Activated CD4-positive, alpha-beta memory T cell treated with anti-CD3 and anti-CD28 coated beads for 36 hours (primary cell): ENCODE measurements at regions not wholly inside any gene's neighbourhood (a gene's known extent, or its start where the extent isn't known, plus 50 kb on each side); places are given as distances from the start of the nearest gene placed in this dataset.

ENCODE experiments used
- CTCF ChIA-PET: fragments of 350-600 bp; sonication (Branson Sonifier 250); formaldehyde crosslinking; loops from one replicate; lab custom pipeline; 2021; ENCODE audit warnings: antibody characterized with exemption, inconsistent platforms; lab: Charles Lee
- POLR2A ChIA-PET: fragments of 350-600 bp; sonication (Branson Sonifier 250); formaldehyde crosslinking; loops from one replicate; lab custom pipeline; 2021; ENCODE audit warnings: antibody characterized with exemption; lab: Charles Lee
- DNase-seq: peaks from one replicate; pipeline ENCODE4 v3.0.0-alpha.2; 2020
- H3K27ac Mint-ChIP-seq: one replicate; pipeline ENCODE4 v1.8.0; 2021; ENCODE audit warnings: mixed read lengths
- H3K27me3 Mint-ChIP-seq: one replicate; pipeline ENCODE4 v1.8.0; 2021; ENCODE audit warnings: mixed read lengths
- H3K36me3 Mint-ChIP-seq: one replicate; pipeline ENCODE4 v1.8.0; 2021; ENCODE audit warnings: mixed read lengths
- H3K4me1 Mint-ChIP-seq: one replicate; pipeline ENCODE4 v1.8.0; 2021; ENCODE audit warnings: low read depth, mixed read lengths
- H3K4me3 Mint-ChIP-seq: one replicate; pipeline ENCODE4 v1.8.0; 2021; ENCODE audit warnings: mild to moderate bottlenecking, mixed read lengths
- H3K9me3 Mint-ChIP-seq: one replicate; pipeline ENCODE4 v1.8.0; 2021; ENCODE audit warnings: mixed read lengths
- intact Hi-C: fragments of 100-400 bp; cut with micrococcal nuclease; formaldehyde crosslinking; loops from one replicate; pipeline ENCODE4 v1.15.1; 2023

DNA sequence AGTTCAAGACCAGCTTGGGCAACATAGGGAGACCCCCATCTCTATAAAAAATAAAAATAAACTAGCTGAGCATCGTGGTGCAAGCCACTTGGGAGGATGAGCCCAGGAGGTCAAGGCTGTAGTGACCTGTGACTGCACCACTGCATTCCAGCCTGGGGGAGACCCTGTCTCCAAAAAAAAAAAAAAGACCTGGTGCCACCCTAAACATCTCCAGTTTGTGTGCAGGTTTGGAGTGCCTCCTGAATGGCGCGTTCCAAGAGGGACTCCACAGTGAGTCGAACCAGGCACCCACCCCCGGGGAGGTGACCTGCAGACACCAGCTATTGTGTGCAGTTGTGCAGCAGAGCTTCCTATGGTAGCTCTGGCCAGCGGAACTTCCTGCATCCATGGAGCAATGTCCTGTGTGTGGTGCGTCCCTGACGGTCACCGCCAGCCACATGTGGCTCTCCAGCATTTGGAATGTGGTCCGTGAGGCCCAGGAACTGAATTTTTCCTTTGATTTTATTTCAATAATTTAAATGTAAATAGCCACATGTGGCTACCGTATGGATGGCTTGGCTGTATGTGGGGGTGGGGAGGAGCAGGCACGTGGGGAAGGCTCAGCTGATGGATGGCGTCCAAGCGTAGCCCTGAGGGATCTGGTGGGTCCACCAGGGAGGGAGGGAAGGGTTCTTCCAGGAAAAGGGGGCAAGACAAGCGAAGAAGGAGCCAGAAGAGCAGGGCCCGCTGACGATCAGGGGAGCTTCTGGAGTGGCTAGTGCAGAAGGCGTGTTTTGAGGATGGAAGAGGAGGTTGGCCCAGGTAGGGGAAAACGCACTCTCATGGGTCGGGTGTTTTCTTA, 107.1 kb upstream of the GSE1 start:
- no peak for DNase-seq
- Mint-ChIP-seq H3K9me3 (no peaks in the 10 kb centered on the region), H3K36me3 (no peaks in the 10 kb centered on the region), H3K27ac (no peak overlapping the region), H3K27me3 (no peaks in the 10 kb centered on the region), H3K4me3 (no peak overlapping the region), H3K4me1 (no peaks in the 10 kb centered on the region)
- intact Hi-C loops = no loop called here
- ChIA-PET CTCF (interaction anchor here (1.2 kb wide), 1 partner anchor 24 kb away, joined by 5 read pairs; no protein-coding TSS in a partner anchor), POLR2A (no interaction called here)

GRCh38 chr16:85506635-85506911, 106.5 kb upstream of the GSE1 start:
- ChIA-PET CTCF (interaction anchor here (1.2 kb wide), 1 partner anchor 23 kb away, joined by 5 read pairs; no protein-coding TSS in a partner anchor), POLR2A (no interaction called here)
- H3K27ac Mint-ChIP-seq = no peak overlapping the region
- H3K27me3 Mint-ChIP-seq = no peaks in the 10 kb centered on the region
- intact Hi-C loops = no loop called here
- H3K4me3 Mint-ChIP-seq = no peak overlapping the region
- DNase-seq = no peak
- H3K36me3 Mint-ChIP-seq = no peaks in the 10 kb centered on the region
- H3K4me1 Mint-ChIP-seq = no peaks in the 10 kb centered on the region
- H3K9me3 Mint-ChIP-seq = no peaks in the 10 kb centered on the region

DNA sequence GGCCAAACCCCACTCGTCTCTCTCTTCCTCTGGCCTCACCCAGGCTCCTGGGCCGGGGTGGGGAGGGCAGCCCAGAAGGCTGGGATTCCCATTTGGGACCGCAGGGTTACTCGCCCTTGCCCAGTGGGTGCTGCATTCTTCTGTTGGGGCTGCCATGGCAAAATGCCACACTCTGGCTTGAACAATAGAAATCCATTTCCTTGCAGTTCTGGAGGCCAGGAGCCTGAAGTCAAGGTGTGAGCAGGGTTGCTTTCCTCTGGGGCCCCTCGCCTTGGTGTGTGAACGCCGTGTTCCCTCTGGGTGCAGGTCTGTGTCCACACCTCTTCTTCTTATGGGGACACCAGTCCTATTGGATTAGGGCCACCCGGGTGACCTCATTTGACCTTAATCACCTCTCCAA, 105.8 kb upstream of the GSE1 start:
- ChIA-PET POLR2A (no interaction called here), CTCF (no interaction called here)
- H3K27me3 Mint-ChIP-seq = no peaks in the 10 kb centered on the region
- no peaks in the 10 kb centered on the region for H3K4me1 Mint-ChIP-seq
- no peaks in the 10 kb centered on the region for H3K36me3 Mint-ChIP-seq
- no peak for DNase-seq
- intact Hi-C loops = no loop called here
- no peak overlapping the region for H3K27ac Mint-ChIP-seq
- no peaks in the 10 kb centered on the region for H3K9me3 Mint-ChIP-seq
- no peak overlapping the region for H3K4me3 Mint-ChIP-seq

DNA sequence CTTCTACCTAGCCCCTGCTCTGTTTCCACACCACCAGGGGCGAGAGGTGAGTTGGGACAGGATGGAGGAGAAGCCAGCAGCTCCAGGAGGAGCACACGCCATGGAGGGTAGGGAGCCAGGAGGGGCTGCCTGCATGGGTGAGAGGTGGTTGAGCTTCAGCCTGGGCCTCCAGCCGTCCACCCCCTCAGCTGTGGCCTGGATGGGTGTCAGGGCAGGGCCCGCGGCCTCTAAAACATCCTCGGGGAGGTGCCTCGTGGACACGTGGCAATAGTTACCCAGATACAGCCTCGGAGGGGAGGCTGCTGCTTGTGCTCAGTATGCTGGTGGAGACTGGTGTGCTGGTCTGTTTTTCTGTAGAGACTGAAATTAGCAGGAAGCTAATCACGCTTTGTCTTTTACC, 104.7 kb upstream of the GSE1 start:
- CTCF ChIA-PET = no interaction called here
- DNase-seq = no peak
- Mint-ChIP-seq H3K9me3 (no peaks in the 10 kb centered on the region), H3K4me3 (no peak overlapping the region), H3K27me3 (no peaks in the 10 kb centered on the region), H3K4me1 (no peaks in the 10 kb centered on the region), H3K36me3 (no peaks in the 10 kb centered on the region), H3K27ac (no peak overlapping the region)
- POLR2A ChIA-PET = no interaction called here
- intact Hi-C loops = no loop called here

- H3K4me1 Mint-ChIP-seq = no peaks in the 10 kb centered on the region
- H3K27me3 Mint-ChIP-seq = no peaks in the 10 kb centered on the region
- no peak overlapping the region for H3K27ac Mint-ChIP-seq
- H3K4me3 Mint-ChIP-seq = no peak overlapping the region
- H3K9me3 Mint-ChIP-seq = no peaks in the 10 kb centered on the region
- H3K36me3 Mint-ChIP-seq = no peaks in the 10 kb centered on the region
- no peak for DNase-seq
- ChIA-PET CTCF (no interaction called here), POLR2A (no interaction called here)
- intact Hi-C loops = no loop called here
These were observed 104.1 kb upstream of the GSE1 start for GRCh38 chr16:85508993-85509392.

DNA sequence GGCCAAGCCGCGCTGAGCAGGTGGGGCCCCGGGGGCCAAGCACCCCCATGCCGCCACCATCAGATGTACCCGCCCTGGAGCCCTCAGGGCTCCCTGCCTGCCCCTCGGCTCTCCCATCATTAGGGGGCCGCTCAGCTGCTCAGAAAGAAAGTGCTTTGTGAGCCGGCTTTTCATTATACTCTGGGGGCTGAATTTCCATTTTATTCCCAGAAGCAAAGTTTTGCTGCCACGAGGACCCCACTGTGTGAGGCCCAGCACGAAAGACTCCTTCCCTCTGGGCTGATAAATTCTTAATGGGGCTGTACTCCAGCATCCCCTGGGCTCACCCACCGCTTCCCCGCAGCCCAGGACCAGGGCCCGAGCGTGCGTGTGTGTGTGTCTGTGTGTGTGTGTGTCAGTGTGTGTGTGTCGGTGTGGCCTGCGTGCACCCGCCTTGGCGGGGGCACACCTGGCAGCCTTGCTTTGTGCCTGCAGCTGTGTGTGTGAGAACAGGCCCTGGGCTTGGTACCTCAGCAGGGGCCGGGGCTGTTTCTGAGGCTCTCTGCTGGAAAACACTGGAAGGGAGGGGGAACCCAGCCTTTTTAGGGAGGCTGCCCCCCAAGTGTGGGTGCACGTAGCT, 103.0 kb upstream of the GSE1 start:
- Mint-ChIP-seq H3K36me3 (no peaks in the 10 kb centered on the region), H3K4me3 (no peak overlapping the region), H3K27ac (no peak overlapping the region), H3K4me1 (no peaks in the 10 kb centered on the region), H3K9me3 (no peaks in the 10 kb centered on the region), H3K27me3 (no peaks in the 10 kb centered on the region)
- DNase-seq = no peak
- ChIA-PET CTCF (interaction anchor here (1.5 kb wide), 1 partner anchor 106 kb away, joined by 5 read pairs; no protein-coding TSS in a partner anchor), POLR2A (no interaction called here)
- intact Hi-C loops = no loop called here

DNA sequence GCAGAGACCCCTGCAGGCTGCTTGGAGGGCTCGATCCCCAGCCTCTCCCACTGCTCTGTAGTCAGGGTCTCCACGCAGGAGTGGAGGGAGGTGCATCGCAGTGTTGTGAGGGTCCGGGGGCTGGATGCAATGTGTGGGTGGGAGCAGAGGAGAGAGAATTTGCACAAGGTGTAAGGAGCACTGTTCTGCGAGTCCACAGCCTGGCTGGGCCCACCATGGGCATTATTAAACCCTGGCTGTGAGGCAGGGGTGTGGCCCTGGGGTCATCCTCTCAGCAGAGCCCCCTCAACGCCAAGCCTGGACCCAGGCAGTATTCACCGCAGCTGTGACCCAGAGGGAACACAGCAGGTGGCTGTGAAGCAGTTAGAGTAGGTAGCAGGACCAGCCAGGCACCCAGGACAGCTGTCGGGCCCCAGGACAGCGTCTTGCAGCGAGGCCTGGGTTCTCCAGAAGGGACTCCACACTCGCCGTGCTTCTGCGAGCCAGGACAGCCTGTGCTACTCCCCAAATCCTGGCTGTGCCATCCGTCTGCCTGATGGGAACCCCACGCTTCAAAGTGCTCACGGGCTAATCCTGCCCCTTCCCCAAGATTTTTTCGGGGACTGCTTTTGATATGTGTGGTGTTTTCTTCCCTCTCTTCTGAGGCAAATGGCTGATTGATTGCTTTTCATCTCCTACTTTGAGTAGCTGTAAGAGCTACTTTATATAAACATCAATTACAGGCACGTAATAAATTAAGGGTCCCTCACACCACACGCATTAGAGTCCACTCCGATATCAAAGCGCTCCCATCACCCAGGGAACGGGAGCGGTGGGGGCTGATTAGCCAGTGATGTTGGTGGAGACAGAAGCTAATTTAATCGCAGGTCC, 100.9 kb upstream of the GSE1 start:
- intact Hi-C loops = no loop called here
- H3K9me3 Mint-ChIP-seq = no peaks in the 10 kb centered on the region
- no peak overlapping the region for H3K4me3 Mint-ChIP-seq
- no peaks in the 10 kb centered on the region for H3K36me3 Mint-ChIP-seq
- H3K27ac Mint-ChIP-seq = no peak overlapping the region
- H3K4me1 Mint-ChIP-seq = no peaks in the 10 kb centered on the region
- H3K27me3 Mint-ChIP-seq = no peaks in the 10 kb centered on the region
- ChIA-PET POLR2A (no interaction called here), CTCF (no interaction called here)
- no peak for DNase-seq

DNA sequence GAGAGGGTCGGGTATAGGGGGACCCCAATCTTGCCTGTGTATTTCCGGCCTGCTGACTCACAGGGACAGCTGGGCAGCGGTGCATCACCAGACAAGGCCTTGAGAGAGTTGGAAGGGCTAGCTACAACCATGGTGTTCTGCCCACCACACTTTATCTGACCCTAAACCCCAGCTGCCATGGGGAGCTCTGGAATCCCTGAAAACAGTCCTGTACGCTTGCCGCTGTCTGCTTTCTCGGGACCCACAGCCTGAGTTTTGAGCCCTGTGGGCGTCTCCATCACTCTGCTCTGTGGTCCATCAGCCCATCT, 100.4 kb upstream of the GSE1 start:
- intact Hi-C loops = no loop called here
- Mint-ChIP-seq H3K9me3 (no peaks in the 10 kb centered on the region), H3K27me3 (no peaks in the 10 kb centered on the region), H3K27ac (no peak overlapping the region), H3K36me3 (no peaks in the 10 kb centered on the region), H3K4me3 (no peak overlapping the region), H3K4me1 (no peaks in the 10 kb centered on the region)
- ChIA-PET POLR2A (no interaction called here), CTCF (no interaction called here)
- DNase-seq = no peak

DNA sequence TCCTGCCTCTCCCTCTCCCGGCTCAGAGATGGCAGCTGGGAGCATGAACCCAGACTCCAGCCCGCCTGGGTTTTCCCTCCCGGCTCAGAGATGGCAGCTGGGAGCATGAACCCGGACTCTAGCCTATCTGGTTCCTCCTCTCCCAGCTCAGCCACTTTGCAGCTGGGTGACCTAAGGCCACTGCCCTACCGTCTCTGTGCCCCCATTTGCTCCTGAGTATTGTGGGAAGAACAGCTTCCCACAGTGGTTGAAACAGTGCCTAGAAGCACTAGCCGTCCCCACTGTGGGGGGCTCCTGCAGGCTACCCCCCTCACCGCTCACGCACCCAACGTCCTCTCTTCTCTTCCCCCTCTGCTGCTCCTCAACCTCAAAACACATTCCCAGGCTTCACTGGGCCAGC, 99.9 kb upstream of the GSE1 start:
- DNase-seq = no peak
- ChIA-PET CTCF (no interaction called here), POLR2A (no interaction called here)
- Mint-ChIP-seq H3K4me1 (no peaks in the 10 kb centered on the region), H3K4me3 (no peak overlapping the region), H3K27me3 (no peaks in the 10 kb centered on the region), H3K27ac (no peak overlapping the region), H3K36me3 (no peaks in the 10 kb centered on the region), H3K9me3 (no peaks in the 10 kb centered on the region)
- intact Hi-C loops = no loop called here

GRCh38 chr16:85513649-85514048, 99.5 kb upstream of the GSE1 start:
- ChIA-PET POLR2A (no interaction called here), CTCF (no interaction called here)
- H3K27me3 Mint-ChIP-seq = no peaks in the 10 kb centered on the region
- no peak for DNase-seq
- no peak overlapping the region for H3K4me3 Mint-ChIP-seq
- no peak overlapping the region for H3K27ac Mint-ChIP-seq
- H3K4me1 Mint-ChIP-seq = no peaks in the 10 kb centered on the region
- H3K36me3 Mint-ChIP-seq = no peaks in the 10 kb centered on the region
- H3K9me3 Mint-ChIP-seq = no peaks in the 10 kb centered on the region
- intact Hi-C loops = no loop called here

GRCh38 chr16:85514295-85514597, 98.9 kb upstream of the GSE1 start:
- no peaks in the 10 kb centered on the region for H3K27me3 Mint-ChIP-seq
- no peak for DNase-seq
- POLR2A ChIA-PET = no interaction called here
- no peak overlapping the region for H3K27ac Mint-ChIP-seq
- CTCF ChIA-PET = no interaction called here
- H3K4me1 Mint-ChIP-seq = no peaks in the 10 kb centered on the region
- H3K36me3 Mint-ChIP-seq = no peaks in the 10 kb centered on the region
- H3K4me3 Mint-ChIP-seq = no peak overlapping the region
- H3K9me3 Mint-ChIP-seq = no peaks in the 10 kb centered on the region
- intact Hi-C loops = no loop called here

DNA sequence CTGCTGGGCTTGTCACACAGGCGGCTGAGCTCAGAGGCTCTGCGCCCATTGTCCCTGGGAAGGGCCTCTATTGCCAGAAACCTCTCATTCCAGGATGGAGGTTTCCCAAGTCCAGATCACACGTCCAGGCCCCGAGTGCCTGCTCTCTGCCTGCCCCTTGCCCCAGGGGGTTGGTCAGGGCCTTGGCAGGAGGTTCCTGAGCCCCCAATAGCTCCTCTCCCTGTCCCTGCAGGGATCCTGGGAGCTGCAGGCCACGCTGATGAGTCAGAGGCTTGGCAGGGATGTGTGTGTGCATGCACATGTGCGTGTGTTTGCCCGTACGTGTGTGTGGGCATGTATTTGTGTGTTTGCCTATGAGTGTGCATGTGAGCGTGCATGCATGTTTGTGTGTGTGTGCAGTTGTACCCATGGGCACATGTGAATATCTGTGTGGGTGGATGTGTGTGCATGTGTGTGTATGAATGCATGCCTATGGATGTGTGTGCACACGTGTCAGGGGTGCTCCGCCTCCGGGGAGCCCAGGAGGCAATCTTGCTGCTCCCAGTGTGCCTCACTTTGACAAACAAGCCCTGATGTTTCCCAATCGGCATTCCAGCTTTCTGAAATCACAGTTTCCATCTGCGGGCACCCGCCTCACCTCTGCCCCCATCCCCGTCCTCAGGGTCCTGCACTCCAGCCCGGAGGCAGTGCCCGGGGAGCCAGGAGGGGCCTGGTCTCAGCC, 98.4 kb upstream of the GSE1 start:
- no peaks in the 10 kb centered on the region for H3K27me3 Mint-ChIP-seq
- no peak overlapping the region for H3K4me3 Mint-ChIP-seq
- H3K27ac Mint-ChIP-seq = no peak overlapping the region
- no peak for DNase-seq
- intact Hi-C loops = no loop called here
- no peaks in the 10 kb centered on the region for H3K36me3 Mint-ChIP-seq
- no peaks in the 10 kb centered on the region for H3K9me3 Mint-ChIP-seq
- POLR2A ChIA-PET = no interaction called here
- H3K4me1 Mint-ChIP-seq = no peaks in the 10 kb centered on the region
- CTCF ChIA-PET = no interaction called here
